ENCODE measurements at regions not wholly inside any gene's neighbourhood (a gene's known extent, or its start where the extent isn't known, plus 50 kb on each side); places are given as distances from the start of the nearest gene placed in this dataset.

GRCh38 chr4:11782859-11783258, 354.2 kb upstream of the HS3ST1 start:
- Histone ChIP-seq H3K27ac (ENCODE audit: low read length in 2 of 2) (no peak overlapping the region), H3K27me3 (replicated peaks in 1 of 4; ENCODE audit: control extremely low read depth in 1 of 4, control insufficient read depth in 3 of 4, insufficient read depth in 4 of 4, low read length in 3 of 4) (peaks cover 0 to 3% (median 0%) of the 10 kb centered on the region in 4 experiments), H3K9ac (ENCODE audit: low read length) (no peak overlapping the region), H4K20me1 (ENCODE audit: control insufficient read depth, insufficient read depth, low read length, poor library complexity, severe bottlenecking) (no peaks in the 10 kb centered on the region), H3K36me3 (replicated peaks in 1 of 2; ENCODE audit: control extremely low read depth in 1 of 2, control insufficient read depth in 1 of 2, extremely low read depth in 1 of 2, insufficient read depth in 2 of 2, low read length in 1 of 2) (no peaks in the 10 kb centered on the region), H3K4me3 (ENCODE audit: control extremely low read depth in 1 of 5, extremely low read depth in 1 of 5, insufficient read depth in 1 of 5, low read depth in 2 of 5, low read length in 4 of 5) (no peak overlapping the region), H3K4me2 (replicated peaks; ENCODE audit: low read depth, low read length, poor library complexity, severe bottlenecking) (no peak overlapping the region), H3K9me3 (ENCODE audit: control extremely low read depth in 1 of 3, control insufficient read depth in 2 of 3, insufficient read depth in 1 of 3, low read length in 2 of 3) (no peaks in the 10 kb centered on the region), H3K79me2 (ENCODE audit: control insufficient read depth, insufficient read depth, low read length) (no peaks in the 10 kb centered on the region), H2AFZ (ENCODE audit: insufficient read depth, low read depth, low read length, poor library complexity, severe bottlenecking) (no peak overlapping the region), H3K4me1 (ENCODE audit: control insufficient read depth in 2 of 2, insufficient read depth in 2 of 2, low read length in 2 of 2) (no peaks in the 10 kb centered on the region)
- ChIA-PET POLR2A (no interaction called here), CTCF (no interaction called here)
- 100% methylated on average over 1 of the region's 5 CpGs for WGBS (ENCODE audit: insufficient coverage)
- H3K9me3 Mint-ChIP-seq (ENCODE audit: insufficient read depth): peaks cover 3% of the 10 kb centered on the region
- H3K4me3 Mint-ChIP-seq: no peak overlapping the region
- H3K27me3 Mint-ChIP-seq: peaks cover 4% of the 10 kb centered on the region
- H3K27ac Mint-ChIP-seq: no peak overlapping the region
- TF ChIP-seq, protein P1, sequence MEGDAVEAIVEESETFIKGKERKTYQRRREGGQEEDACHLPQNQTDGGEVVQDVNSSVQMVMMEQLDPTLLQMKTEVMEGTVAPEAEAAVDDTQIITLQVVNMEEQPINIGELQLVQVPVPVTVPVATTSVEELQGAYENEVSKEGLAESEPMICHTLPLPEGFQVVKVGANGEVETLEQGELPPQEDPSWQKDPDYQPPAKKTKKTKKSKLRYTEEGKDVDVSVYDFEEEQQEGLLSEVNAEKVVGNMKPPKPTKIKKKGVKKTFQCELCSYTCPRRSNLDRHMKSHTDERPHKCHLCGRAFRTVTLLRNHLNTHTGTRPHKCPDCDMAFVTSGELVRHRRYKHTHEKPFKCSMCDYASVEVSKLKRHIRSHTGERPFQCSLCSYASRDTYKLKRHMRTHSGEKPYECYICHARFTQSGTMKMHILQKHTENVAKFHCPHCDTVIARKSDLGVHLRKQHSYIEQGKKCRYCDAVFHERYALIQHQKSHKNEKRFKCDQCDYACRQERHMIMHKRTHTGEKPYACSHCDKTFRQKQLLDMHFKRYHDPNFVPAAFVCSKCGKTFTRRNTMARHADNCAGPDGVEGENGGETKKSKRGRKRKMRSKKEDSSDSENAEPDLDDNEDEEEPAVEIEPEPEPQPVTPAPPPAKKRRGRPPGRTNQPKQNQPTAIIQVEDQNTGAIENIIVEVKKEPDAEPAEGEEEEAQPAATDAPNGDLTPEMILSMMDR (IDR thresholded peaks at IDR 0.05): no peak
- TF ChIP-seq EZH2 (IDR thresholded peaks at IDR 0.05; ENCODE audit: borderline replicate concordance, insufficient read depth, low read depth, low read length, poor library complexity, severe bottlenecking): no peak
- intact Hi-C loops (cut with micrococcal nuclease): no loop called here
- no peaks in the 10 kb centered on the region for H3K4me1 Mint-ChIP-seq
- DNase-seq (no peak), ATAC-seq (ENCODE audit: low read depth) (no peak)

GRCh38 chr4:11777447-11777846, 348.8 kb upstream of the HS3ST1 start:
- Histone ChIP-seq H3K27ac (ENCODE audit: low read length in 2 of 2) (no peak overlapping the region), H3K27me3 (replicated peaks in 1 of 4; ENCODE audit: control extremely low read depth in 1 of 4, control insufficient read depth in 3 of 4, insufficient read depth in 4 of 4, low read length in 3 of 4) (peaks cover 0 to 3% (median 0%) of the 10 kb centered on the region in 4 experiments), H3K4me1 (ENCODE audit: control insufficient read depth in 2 of 2, insufficient read depth in 2 of 2, low read length in 2 of 2) (no peaks in the 10 kb centered on the region), H3K36me3 (replicated peaks in 1 of 2; ENCODE audit: control extremely low read depth in 1 of 2, control insufficient read depth in 1 of 2, extremely low read depth in 1 of 2, insufficient read depth in 2 of 2, low read length in 1 of 2) (no peaks in the 10 kb centered on the region), H3K4me3 (ENCODE audit: control extremely low read depth in 1 of 5, extremely low read depth in 1 of 5, insufficient read depth in 1 of 5, low read depth in 2 of 5, low read length in 4 of 5) (no peak overlapping the region), H3K79me2 (ENCODE audit: control insufficient read depth, insufficient read depth, low read length) (no peaks in the 10 kb centered on the region), H3K4me2 (replicated peaks; ENCODE audit: low read depth, low read length, poor library complexity, severe bottlenecking) (no peak overlapping the region), H2AFZ (ENCODE audit: insufficient read depth, low read depth, low read length, poor library complexity, severe bottlenecking) (no peak overlapping the region), H4K20me1 (ENCODE audit: control insufficient read depth, insufficient read depth, low read length, poor library complexity, severe bottlenecking) (no peaks in the 10 kb centered on the region), H3K9ac (ENCODE audit: low read length) (no peak overlapping the region), H3K9me3 (ENCODE audit: control extremely low read depth in 1 of 3, control insufficient read depth in 2 of 3, insufficient read depth in 1 of 3, low read length in 2 of 3) (no peaks in the 10 kb centered on the region)
- no peak for DNase-seq
- ChIA-PET CTCF (interaction anchor here (0.7 to 2.7 kb wide), 3 partner anchors 8 to 855 kb away, joined by 3 to 8 read pairs (median 3); no protein-coding TSS in a partner anchor), POLR2A (no interaction called here)
- 86% methylated on average over 1 of the region's 3 CpGs for WGBS (ENCODE audit: insufficient coverage)
- TF ChIP-seq, protein P1 (IDR thresholded peaks at IDR 0.05): no peak
- no peak for TF ChIP-seq EZH2 (IDR thresholded peaks at IDR 0.05; ENCODE audit: borderline replicate concordance, insufficient read depth, low read depth, low read length, poor library complexity, severe bottlenecking)
- ATAC-seq (ENCODE audit: low read depth): no peak
- H3K27me3 Mint-ChIP-seq: peaks cover 4% of the 10 kb centered on the region
- no peaks in the 10 kb centered on the region for H3K4me1 Mint-ChIP-seq
- intact Hi-C loops (cut with micrococcal nuclease): no loop called here
- H3K9me3 Mint-ChIP-seq (ENCODE audit: insufficient read depth): peaks cover under 1% of the 10 kb centered on the region
- no peak overlapping the region for H3K27ac Mint-ChIP-seq
- H3K4me3 Mint-ChIP-seq: no peak overlapping the region

Data from B cell (primary cell).